ENCODE measurements at regions not wholly inside any gene's neighbourhood (a gene's known extent, or its start where the extent isn't known, plus 50 kb on each side); places are given as distances from the start of the nearest gene placed in this dataset.

GRCh38 chr7:109930049-109930448 lies 1160.9 kb upstream of the LRRN3 start:
- TF ChIP-seq CTCF (conservative IDR thresholded peaks at IDR 0.05 in 1 of 2, IDR thresholded peaks at IDR 0.05 in 1 of 2; ENCODE audit: low read depth in 1 of 2, low read length in 2 of 2) (no peak), EZH2 (IDR thresholded peaks at IDR 0.05; ENCODE audit: low read length, missing control alignments) (no peak)

Measured in fibroblast of lung (primary cell).